ENCODE measurements at regions not wholly inside any gene's neighbourhood (a gene's known extent, or its start where the extent isn't known, plus 50 kb on each side); places are given as distances from the start of the nearest gene placed in this dataset.

DNA sequence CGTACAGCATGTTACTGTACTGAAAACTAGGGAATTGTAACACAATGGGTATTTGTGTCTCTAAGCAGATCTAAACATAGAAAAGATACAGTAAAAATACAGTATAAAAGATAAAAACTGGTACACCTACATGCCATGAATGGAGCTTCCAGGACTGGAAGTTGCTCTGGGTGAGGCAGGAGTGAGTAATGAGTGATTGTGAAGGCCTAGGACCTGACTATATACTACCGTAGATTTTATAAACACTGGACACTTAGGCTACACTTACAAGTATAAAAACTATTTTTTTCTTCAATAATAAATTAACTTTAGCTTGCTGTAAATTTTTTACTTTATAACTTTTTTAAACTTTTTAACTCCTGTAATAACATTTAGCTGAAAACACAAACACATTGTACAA is 324.4 kb upstream of the TNP1 start:
- H2AFZ ChIP-seq: no peak overlapping the region
- TF ChIP-seq ZNF462 (CRISPR knock-in tag; IDR thresholded peaks at IDR 0.05) (no peak), EZH2phosphoT487 (IDR thresholded peaks at IDR 0.05; ENCODE audit: unreplicated experiment) (no peak), NANOG (IDR thresholded peaks at IDR 0.05; ENCODE audit: borderline replicate concordance) (no peak), CREB1 (CRISPR knock-in tag; IDR thresholded peaks at IDR 0.05; ENCODE audit: low read depth) (no peak), STAT1 (IDR thresholded peaks at IDR 0.05; ENCODE audit: unreplicated experiment) (no peak), ZNF331 (CRISPR knock-in tag; IDR thresholded peaks at IDR 0.05; ENCODE audit: low read depth) (no peak), POLR2AphosphoS5 (IDR thresholded peaks at IDR 0.05; ENCODE audit: low read depth) (no peak), EZH2 (IDR thresholded peaks at IDR 0.05; ENCODE audit: low read depth, unreplicated experiment) (no peak), ZNF114 (CRISPR knock-in tag; IDR thresholded peaks at IDR 0.05) (no peak), JUNB (IDR thresholded peaks at IDR 0.05; ENCODE audit: unreplicated experiment) (no peak)
- TF ChIP-seq, protein P1, sequence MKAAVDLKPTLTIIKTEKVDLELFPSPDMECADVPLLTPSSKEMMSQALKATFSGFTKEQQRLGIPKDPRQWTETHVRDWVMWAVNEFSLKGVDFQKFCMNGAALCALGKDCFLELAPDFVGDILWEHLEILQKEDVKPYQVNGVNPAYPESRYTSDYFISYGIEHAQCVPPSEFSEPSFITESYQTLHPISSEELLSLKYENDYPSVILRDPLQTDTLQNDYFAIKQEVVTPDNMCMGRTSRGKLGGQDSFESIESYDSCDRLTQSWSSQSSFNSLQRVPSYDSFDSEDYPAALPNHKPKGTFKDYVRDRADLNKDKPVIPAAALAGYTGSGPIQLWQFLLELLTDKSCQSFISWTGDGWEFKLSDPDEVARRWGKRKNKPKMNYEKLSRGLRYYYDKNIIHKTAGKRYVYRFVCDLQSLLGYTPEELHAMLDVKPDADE (IDR thresholded peaks at IDR 0.05): no peak
- TF ChIP-seq, protein P2, sequence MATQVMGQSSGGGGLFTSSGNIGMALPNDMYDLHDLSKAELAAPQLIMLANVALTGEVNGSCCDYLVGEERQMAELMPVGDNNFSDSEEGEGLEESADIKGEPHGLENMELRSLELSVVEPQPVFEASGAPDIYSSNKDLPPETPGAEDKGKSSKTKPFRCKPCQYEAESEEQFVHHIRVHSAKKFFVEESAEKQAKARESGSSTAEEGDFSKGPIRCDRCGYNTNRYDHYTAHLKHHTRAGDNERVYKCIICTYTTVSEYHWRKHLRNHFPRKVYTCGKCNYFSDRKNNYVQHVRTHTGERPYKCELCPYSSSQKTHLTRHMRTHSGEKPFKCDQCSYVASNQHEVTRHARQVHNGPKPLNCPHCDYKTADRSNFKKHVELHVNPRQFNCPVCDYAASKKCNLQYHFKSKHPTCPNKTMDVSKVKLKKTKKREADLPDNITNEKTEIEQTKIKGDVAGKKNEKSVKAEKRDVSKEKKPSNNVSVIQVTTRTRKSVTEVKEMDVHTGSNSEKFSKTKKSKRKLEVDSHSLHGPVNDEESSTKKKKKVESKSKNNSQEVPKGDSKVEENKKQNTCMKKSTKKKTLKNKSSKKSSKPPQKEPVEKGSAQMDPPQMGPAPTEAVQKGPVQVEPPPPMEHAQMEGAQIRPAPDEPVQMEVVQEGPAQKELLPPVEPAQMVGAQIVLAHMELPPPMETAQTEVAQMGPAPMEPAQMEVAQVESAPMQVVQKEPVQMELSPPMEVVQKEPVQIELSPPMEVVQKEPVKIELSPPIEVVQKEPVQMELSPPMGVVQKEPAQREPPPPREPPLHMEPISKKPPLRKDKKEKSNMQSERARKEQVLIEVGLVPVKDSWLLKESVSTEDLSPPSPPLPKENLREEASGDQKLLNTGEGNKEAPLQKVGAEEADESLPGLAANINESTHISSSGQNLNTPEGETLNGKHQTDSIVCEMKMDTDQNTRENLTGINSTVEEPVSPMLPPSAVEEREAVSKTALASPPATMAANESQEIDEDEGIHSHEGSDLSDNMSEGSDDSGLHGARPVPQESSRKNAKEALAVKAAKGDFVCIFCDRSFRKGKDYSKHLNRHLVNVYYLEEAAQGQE (IDR thresholded peaks at IDR 0.05; ENCODE audit: unreplicated experiment): no peak
- TF ChIP-seq, protein P3, sequence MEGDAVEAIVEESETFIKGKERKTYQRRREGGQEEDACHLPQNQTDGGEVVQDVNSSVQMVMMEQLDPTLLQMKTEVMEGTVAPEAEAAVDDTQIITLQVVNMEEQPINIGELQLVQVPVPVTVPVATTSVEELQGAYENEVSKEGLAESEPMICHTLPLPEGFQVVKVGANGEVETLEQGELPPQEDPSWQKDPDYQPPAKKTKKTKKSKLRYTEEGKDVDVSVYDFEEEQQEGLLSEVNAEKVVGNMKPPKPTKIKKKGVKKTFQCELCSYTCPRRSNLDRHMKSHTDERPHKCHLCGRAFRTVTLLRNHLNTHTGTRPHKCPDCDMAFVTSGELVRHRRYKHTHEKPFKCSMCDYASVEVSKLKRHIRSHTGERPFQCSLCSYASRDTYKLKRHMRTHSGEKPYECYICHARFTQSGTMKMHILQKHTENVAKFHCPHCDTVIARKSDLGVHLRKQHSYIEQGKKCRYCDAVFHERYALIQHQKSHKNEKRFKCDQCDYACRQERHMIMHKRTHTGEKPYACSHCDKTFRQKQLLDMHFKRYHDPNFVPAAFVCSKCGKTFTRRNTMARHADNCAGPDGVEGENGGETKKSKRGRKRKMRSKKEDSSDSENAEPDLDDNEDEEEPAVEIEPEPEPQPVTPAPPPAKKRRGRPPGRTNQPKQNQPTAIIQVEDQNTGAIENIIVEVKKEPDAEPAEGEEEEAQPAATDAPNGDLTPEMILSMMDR (conservative IDR thresholded peaks at IDR 0.05; ENCODE audit: low read depth in 2 of 2): no peak
- no peaks in the 10 kb centered on the region for H3K9me3 Mint-ChIP-seq
- no peaks in the 10 kb centered on the region for H3K79me2 ChIP-seq (replicated peaks; ENCODE audit: insufficient read depth)
- no peak overlapping the region for H3K4me2 ChIP-seq
- no peak overlapping the region for H3K27ac ChIP-seq (ENCODE audit: low read depth)
- no peaks in the 10 kb centered on the region for H3K27me3 ChIP-seq (ENCODE audit: insufficient read depth)
- H3K4me1 ChIP-seq (ENCODE audit: insufficient read depth): peaks cover 7% of the 10 kb centered on the region
- DNase-seq (ENCODE audit: low spot score) (no peak), ATAC-seq (no peak)
- no peaks in the 10 kb centered on the region for H3K36me3 ChIP-seq (ENCODE audit: insufficient read depth)
- H3K27me3 Mint-ChIP-seq (ENCODE audit: insufficient read depth, low read depth, poor library complexity): no peaks in the 10 kb centered on the region
- H3K4me1 Mint-ChIP-seq: peaks cover 5% of the 10 kb centered on the region; the same call in 2 of the 3 replicates
- H4K20me1 ChIP-seq (replicated peaks; ENCODE audit: insufficient read depth): no peaks in the 10 kb centered on the region
- H3K9me2 ChIP-seq (ENCODE audit: insufficient read depth): 0 out of 2 replicates have a peak, but pooled peaks cover 4% of the 10 kb centered on the region
- H3K4me3 Mint-ChIP-seq: no peak overlapping the region
- H3F3A ChIP-seq (replicated peaks; ENCODE audit: low read depth): no peaks in the 10 kb centered on the region
- no peak overlapping the region for H3K27ac Mint-ChIP-seq
- H3K4me3 ChIP-seq: no peak overlapping the region
- H3K36me3 Mint-ChIP-seq (ENCODE audit: low read depth): no peaks in the 10 kb centered on the region
